Hepatocyte (in vitro differentiated cells): ENCODE measurements at regions not wholly inside any gene's neighbourhood (a gene's known extent, or its start where the extent isn't known, plus 50 kb on each side); places are given as distances from the start of the nearest gene placed in this dataset.

ENCODE experiments used
- EZH2 ChIP-seq: fragments of 200-600 bp; sonication (generic); IDR thresholded peaks from 2 replicates; pipeline ENCODE4 v1.6.1; 2016; ENCODE audit warnings: antibody characterized with exemption, mild to moderate bottlenecking, borderline replicate concordance
- EZH2phosphoT487 ChIP-seq: fragments of 200-600 bp; sonication (generic); IDR thresholded peaks from one replicate; pipeline ENCODE4 v1.6.1; 2018; ENCODE audit warnings: antibody characterized with exemption, mild to moderate bottlenecking, low read depth, moderate library complexity; ENCODE audit not compliant: unreplicated experiment, severe bottlenecking
- TF ChIP-seq, protein P1 (sequence below): fragments of 200-600 bp; sonication (generic); IDR thresholded peaks from 2 replicates; pipeline ENCODE4 v1.5.1; 2016; ENCODE audit warnings: antibody characterized with exemption, mild to moderate bottlenecking; ENCODE audit not compliant: poor library complexity

DNA sequence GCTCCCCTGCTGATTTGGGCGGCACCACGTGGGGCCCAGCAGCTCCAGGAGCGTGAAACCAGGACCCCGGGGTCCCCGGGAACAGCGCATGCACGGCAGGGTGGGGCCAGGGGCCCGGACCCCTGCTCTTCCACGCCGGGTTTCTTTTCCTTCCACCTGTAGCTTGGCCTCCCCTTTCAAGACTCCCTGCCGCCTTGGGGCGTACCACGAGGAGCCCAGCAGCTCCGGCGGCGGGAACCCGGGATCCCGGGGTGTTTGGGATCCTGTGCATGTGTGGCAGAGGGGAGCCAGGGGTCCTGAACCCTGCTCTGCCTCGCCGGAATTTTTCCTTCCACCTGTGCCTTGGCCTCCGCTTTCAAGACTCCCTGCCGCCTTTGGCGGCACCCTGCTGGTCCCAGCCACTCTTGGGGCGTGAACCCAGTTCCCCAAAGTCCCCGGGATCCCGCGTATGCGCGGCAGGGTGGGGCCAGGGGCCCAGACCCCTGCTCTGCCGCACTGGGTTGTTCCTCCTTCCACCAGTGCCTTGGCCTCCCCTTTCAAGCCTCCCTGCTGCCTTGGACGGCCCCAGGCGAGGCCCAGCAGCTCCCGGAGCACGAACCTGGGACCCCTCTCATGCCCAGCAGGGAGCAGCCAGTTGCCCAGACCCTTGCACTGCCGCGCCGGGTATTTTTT is 322.7 kb downstream of the ALG10 start:
- TF ChIP-seq, protein P1, sequence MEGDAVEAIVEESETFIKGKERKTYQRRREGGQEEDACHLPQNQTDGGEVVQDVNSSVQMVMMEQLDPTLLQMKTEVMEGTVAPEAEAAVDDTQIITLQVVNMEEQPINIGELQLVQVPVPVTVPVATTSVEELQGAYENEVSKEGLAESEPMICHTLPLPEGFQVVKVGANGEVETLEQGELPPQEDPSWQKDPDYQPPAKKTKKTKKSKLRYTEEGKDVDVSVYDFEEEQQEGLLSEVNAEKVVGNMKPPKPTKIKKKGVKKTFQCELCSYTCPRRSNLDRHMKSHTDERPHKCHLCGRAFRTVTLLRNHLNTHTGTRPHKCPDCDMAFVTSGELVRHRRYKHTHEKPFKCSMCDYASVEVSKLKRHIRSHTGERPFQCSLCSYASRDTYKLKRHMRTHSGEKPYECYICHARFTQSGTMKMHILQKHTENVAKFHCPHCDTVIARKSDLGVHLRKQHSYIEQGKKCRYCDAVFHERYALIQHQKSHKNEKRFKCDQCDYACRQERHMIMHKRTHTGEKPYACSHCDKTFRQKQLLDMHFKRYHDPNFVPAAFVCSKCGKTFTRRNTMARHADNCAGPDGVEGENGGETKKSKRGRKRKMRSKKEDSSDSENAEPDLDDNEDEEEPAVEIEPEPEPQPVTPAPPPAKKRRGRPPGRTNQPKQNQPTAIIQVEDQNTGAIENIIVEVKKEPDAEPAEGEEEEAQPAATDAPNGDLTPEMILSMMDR = no peak
- TF ChIP-seq EZH2 = no peak
- TF ChIP-seq EZH2phosphoT487 = no peak
